Gastrocnemius medialis (tissue), 4 donors: ENCODE measurements at regions not wholly inside any gene's neighbourhood (a gene's known extent, or its start where the extent isn't known, plus 50 kb on each side); places are given as distances from the start of the nearest gene placed in this dataset.

Experiments
- ATAC-seq, 2 donors: fragments of 150-250 bp; one replicate each; pipeline ENCODE4 v1.9.1; 2016
- DNase-seq, 2 donors: peaks; one replicate each; pipeline ENCODE4 v3.0.0-alpha.2; 2019
- H3K27ac ChIP-seq, 4 donors: fragments of 200-600 bp; sonication (generic); 1 replicate in 1 of 4; 2 replicates in 3 of 4; pipeline ENCODE4 v1.5.1; 2016 to 2018; ENCODE audit warnings: mild to moderate bottlenecking in 2 of 4, moderate library complexity in 1 of 4
- H3K27me3 ChIP-seq, 3 donors: fragments of 200-600 bp; sonication (generic) in 2 of 3; 1 replicate in 1 of 3; 2 replicates in 2 of 3; pipeline versions ENCODE4 v1.5.1 to v1.6.0; 2016 to 2019; ENCODE audit warnings: mild to moderate bottlenecking in 1 of 3, moderate library complexity in 1 of 3
- H3K36me3 ChIP-seq, 2 donors: fragments of 200-600 bp; sonication (generic) in 1 of 2; one replicate each; pipeline ENCODE4 v1.5.1; 2017 to 2018
- H3K4me1 ChIP-seq, 2 donors: fragments of 200-600 bp; sonication (generic) in 1 of 2; one replicate each; pipeline ENCODE4 v1.5.1; 2016 to 2017; ENCODE audit warnings: mild to moderate bottlenecking in 2 of 2
- H3K4me3 ChIP-seq, 4 donors: fragments of 200-600 bp; sonication (generic) in 3 of 4; 1 replicate in 1 of 4; 2 replicates in 3 of 4; pipeline ENCODE4 v1.5.1; 2016 to 2019; ENCODE audit warnings: mild to moderate bottlenecking in 2 of 4
- H3K9me3 ChIP-seq, 3 donors: fragments of 200-600 bp; sonication (generic) in 2 of 3; 1 replicate in 1 of 3; 2 replicates in 2 of 3; pipeline ENCODE4 v1.5.1; 2016 to 2019
- CTCF ChIP-seq, 5 experiments: fragments of 450-650 bp in 3 of 5; fragments of 200-600 bp in 2 of 5; sonication (generic) in 2 of 5; IDR thresholded peaks in 4 of 5; conservative IDR thresholded peaks in 1 of 5; 1 replicate in 4 of 5; 2 replicates in 1 of 5; pipeline ENCODE4 v1.5.1; 2016 to 2019; ENCODE audit warnings: antibody characterized with exemption in 5 of 5, mild to moderate bottlenecking in 3 of 5, moderate library complexity in 3 of 5
- POLR2A ChIP-seq, 2 donors: fragments of 450-650 bp; IDR thresholded peaks; one replicate each; pipeline ENCODE4 v1.6.1; 2017; ENCODE audit warnings: antibody characterized with exemption in 2 of 2, mild to moderate bottlenecking in 2 of 2, moderate library complexity in 2 of 2
- in situ Hi-C, 4 donors: fragments of 200-750 bp; cut with MboI; loops; one replicate each; pipeline versions ENCODE4 v1.15.0 to v1.8.0; 2017; ENCODE audit warnings: low sequenced_read_pairs in 4 of 4
- intact Hi-C: fragments of 100-400 bp; cut with DNase I; formaldehyde crosslinking; loops from one replicate; pipeline ENCODE4 v1.15.1; 2023; ENCODE audit warnings: low total_unique reads

- in situ Hi-C loops (no loop called here), intact Hi-C loops (no loop called here)
- DNase-seq (no peak), ATAC-seq (no peak)
- TF ChIP-seq POLR2A (IDR thresholded peaks at IDR 0.05) (no peak), CTCF (IDR thresholded peaks at IDR 0.05 in 4 of 5, conservative IDR thresholded peaks at IDR 0.05 in 1 of 5) (no peak)
- no peaks in the 10 kb centered on the region for H3K27me3 ChIP-seq
- H3K27ac ChIP-seq, result no peak overlapping the region
- no peak overlapping the region for H3K4me3 ChIP-seq
- no peaks in the 10 kb centered on the region for H3K4me1 ChIP-seq
- H3K36me3 ChIP-seq, result no peaks in the 10 kb centered on the region
- H3K9me3 ChIP-seq, result no peaks in the 10 kb centered on the region
Observed at GRCh38 chr9:115254287-115255180, 136.6 kb upstream of the TNC start.

- Histone ChIP-seq H3K4me1 (no peaks in the 10 kb centered on the region), H3K9me3 (no peaks in the 10 kb centered on the region), H3K27me3 (no peaks in the 10 kb centered on the region), H3K27ac (no peak overlapping the region), H3K4me3 (no peak overlapping the region), H3K36me3 (no peaks in the 10 kb centered on the region)
- ATAC-seq, result no peak
- in situ Hi-C loops (loop anchor here in 1 of 4 donors (10.0 kb wide), 1 partner anchor 63 kb away; no protein-coding TSS in a partner anchor), intact Hi-C loops (no loop called here)
- TF ChIP-seq POLR2A (IDR thresholded peaks at IDR 0.05) (no peak), CTCF (IDR thresholded peaks at IDR 0.05 in 4 of 5, conservative IDR thresholded peaks at IDR 0.05 in 1 of 5) (no peak)
- no peak for DNase-seq
Observed at GRCh38 chr9:115261656-115262081, 143.7 kb upstream of the TNC start.

GRCh38 chr9:115262477-115262876 is 144.5 kb upstream of the TNC start:
- in situ Hi-C loops, result loop anchor here in 1 of 4 donors (10.0 kb wide), 1 partner anchor 62 kb away; no protein-coding TSS in a partner anchor
- Histone ChIP-seq H3K27me3 (no peaks in the 10 kb centered on the region), H3K9me3 (no peaks in the 10 kb centered on the region), H3K4me1 (no peaks in the 10 kb centered on the region), H3K4me3 (no peak overlapping the region), H3K27ac (no peak overlapping the region), H3K36me3 (no peaks in the 10 kb centered on the region)
- ATAC-seq (no peak), DNase-seq (no peak)
- intact Hi-C loops, result no loop called here
- TF ChIP-seq CTCF (IDR thresholded peaks at IDR 0.05 in 4 of 5, conservative IDR thresholded peaks at IDR 0.05 in 1 of 5) (no peak), POLR2A (IDR thresholded peaks at IDR 0.05) (no peak)

- TF ChIP-seq POLR2A (IDR thresholded peaks at IDR 0.05), result no peak
- TF ChIP-seq CTCF (IDR thresholded peaks at IDR 0.05 in 4 of 5, conservative IDR thresholded peaks at IDR 0.05 in 1 of 5), result no peak
- H3K27me3 ChIP-seq, result no peaks in the 10 kb centered on the region
- no peaks in the 10 kb centered on the region for H3K36me3 ChIP-seq
- no peaks in the 10 kb centered on the region for H3K4me1 ChIP-seq
- DNase-seq, result no peak
- no peak overlapping the region for H3K27ac ChIP-seq
- no peak for ATAC-seq
- in situ Hi-C loops (loop anchor here in 1 of 4 donors (10.0 kb wide), 1 partner anchor 62 kb away; no protein-coding TSS in a partner anchor), intact Hi-C loops (no loop called here)
- no peaks in the 10 kb centered on the region for H3K9me3 ChIP-seq
- H3K4me3 ChIP-seq, result no peak overlapping the region
Observed at GRCh38 chr9:115262952-115263351, 145.0 kb upstream of the TNC start.
